HCT116 (cell line): ENCODE measurements at regions not wholly inside any gene's neighbourhood (a gene's known extent, or its start where the extent isn't known, plus 50 kb on each side); places are given as distances from the start of the nearest gene placed in this dataset.

Source experiments
- ATAC-seq: fragments of 200-7000 bp; cut with Tn5 transposase; 2 replicates; pipeline ENCODE4 v1.9.1; 2020; ENCODE audit warnings: mild to moderate bottlenecking, moderate library complexity
- BruUV-seq: library from RNA; stranded (reverse); fragments of 400-500 nt; replicated peaks from 2 replicates; lab custom pipeline; 2021; lab: Mats Ljungman, UMichigan
- CTCF ChIA-PET: fragments of 300-600 bp; sonication (Branson Sonifier 250); formaldehyde crosslinking; loops from one replicate; lab custom pipeline; 2021; ENCODE audit warnings: antibody characterized with exemption; lab: Charles Lee
- POLR2A ChIA-PET: fragments of 300-600, 350-600 bp; sonication (Branson Sonifier 250); formaldehyde crosslinking; loops from one replicate; lab custom pipeline; 2021; ENCODE audit warnings: antibody characterized with exemption; lab: Charles Lee
- RAD21 ChIA-PET, 2 experiments: fragments of 300-600 bp; sonication (Branson Sonifier 250); formaldehyde crosslinking; loops; one replicate each; lab custom pipeline; 2023; ENCODE audit warnings: low total read pairs in 2 of 2; ENCODE audit not compliant: uncharacterized antibody in 2 of 2, unreplicated experiment in 2 of 2, low non-redundant PET in 1 of 2; lab: Charles Lee
- DNase-seq: peaks from one replicate; pipeline ENCODE4 v3.0.0-alpha.2; 2010; ENCODE audit warnings: low read depth, low spot score
- H2AFZ ChIP-seq: fragments of 200-600 bp; shearing (Covaris generic), sonication (generic); 2 replicates; pipeline ENCODE4 v1.6.1; 2017; ENCODE audit warnings: low read depth, mixed run types, mixed read lengths, antibody characterized with exemption, low read length; ENCODE audit not compliant: poor library complexity, severe bottlenecking
- H3K27ac ChIP-seq: 2 replicates; pipeline ENCODE4 v1.5.1; 2012; ENCODE audit warnings: low read depth, low read length
- H3K27me3 ChIP-seq: fragments of 200-600 bp; sonication (generic); 2 replicates; pipeline ENCODE4 v1.6.1; 2016; ENCODE audit warnings: mixed run types, low read length, mixed read lengths; ENCODE audit not compliant: insufficient read depth
- H3K36me3 ChIP-seq, 2 experiments: fragments of 200-500 bp in 1 of 2; fragments of 200-600 bp in 1 of 2; sonication (Bioruptor generic) in 1 of 2; sonication (generic) in 1 of 2; 2 replicates each; pipeline versions ENCODE4 v1.5.1 to v1.6.1; 2014 to 2016; ENCODE audit warnings: low read length in 2 of 2, inconsistent platforms in 1 of 2, mixed read lengths in 1 of 2, mixed run types in 1 of 2; ENCODE audit not compliant: insufficient read depth in 2 of 2, control insufficient read depth in 1 of 2
- H3K4me1 ChIP-seq, 2 experiments: fragments of 200-600 bp in 1 of 2; sonication (generic) in 1 of 2; 2 replicates each; pipeline versions ENCODE4 v1.5.1 to v1.6.1; 2012 to 2017; ENCODE audit warnings: low read length in 2 of 2, inconsistent platforms in 1 of 2, mild to moderate bottlenecking in 1 of 2, mixed read lengths in 1 of 2, mixed run types in 1 of 2, moderate library complexity in 1 of 2; ENCODE audit not compliant: insufficient read depth in 2 of 2, control insufficient read depth in 1 of 2
- H3K4me2 ChIP-seq: fragments of 200-600 bp; sonication (generic); 2 replicates; pipeline ENCODE4 v1.6.1; 2017; ENCODE audit warnings: mixed run types, low read length, mixed read lengths
- H3K4me3 ChIP-seq, 2 experiments: fragments of 200-600 bp in 1 of 2; sonication (generic) in 1 of 2; replicated peaks in 1 of 2; 2 replicates each; pipeline ENCODE4 v1.5.1; 2011 to 2016; ENCODE audit warnings: low read length in 2 of 2, control low read depth in 1 of 2, low read depth in 1 of 2, mild to moderate bottlenecking in 1 of 2, mixed read lengths in 1 of 2, mixed run types in 1 of 2
- H3K79me2 ChIP-seq: fragments of 200-600 bp; sonication (generic); 2 replicates; pipeline ENCODE4 v1.6.1; 2017; ENCODE audit warnings: mild to moderate bottlenecking, mixed run types, low read length, moderate library complexity, mixed read lengths; ENCODE audit not compliant: insufficient read depth
- H3K9ac ChIP-seq: fragments of 200-600 bp; sonication (generic); 2 replicates; pipeline ENCODE4 v1.6.1; 2016; ENCODE audit warnings: low read length, mixed read lengths
- H3K9me2 ChIP-seq: fragments of 200-600 bp; sonication (generic), shearing (Covaris generic); 2 replicates; pipeline ENCODE4 v1.6.1; 2017; ENCODE audit warnings: mixed run types, mild to moderate bottlenecking, moderate library complexity; ENCODE audit not compliant: insufficient read depth
- H3K9me3 ChIP-seq, 2 experiments: fragments of 200-500 bp in 1 of 2; fragments of 200-600 bp in 1 of 2; sonication (Bioruptor generic) in 1 of 2; sonication (generic) in 1 of 2; 2 replicates each; pipeline ENCODE4 v1.6.1; 2014 to 2017; ENCODE audit warnings: low read length in 2 of 2, mixed read lengths in 2 of 2, inconsistent platforms in 1 of 2, low read depth in 1 of 2, mild to moderate bottlenecking in 1 of 2, mixed run types in 1 of 2, moderate library complexity in 1 of 2; ENCODE audit not compliant: control insufficient read depth in 1 of 2, insufficient read depth in 1 of 2
- H4K20me1 ChIP-seq: fragments of 200-600 bp; sonication (generic), shearing (Covaris generic); 2 replicates; pipeline ENCODE4 v1.6.1; 2017; ENCODE audit warnings: mixed run types, mild to moderate bottlenecking, moderate library complexity; ENCODE audit not compliant: insufficient read depth
- CEBPB ChIP-seq: IDR thresholded peaks from 2 replicates; pipeline ENCODE4 v1.6.1; 2012; ENCODE audit warnings: low read depth
- ELF1 ChIP-seq: IDR thresholded peaks from 2 replicates; pipeline ENCODE4 v1.6.1; 2012; ENCODE audit warnings: low read depth, borderline replicate concordance
- EZH2 ChIP-seq: fragments of 200-600 bp; sonication (generic); IDR thresholded peaks from 2 replicates; pipeline ENCODE4 v1.6.1; 2017; ENCODE audit warnings: antibody characterized with exemption, mixed run types
- EZH2phosphoT487 ChIP-seq: fragments of 200-600 bp; IDR thresholded peaks from 2 replicates; pipeline ENCODE4 v1.6.1; 2018; ENCODE audit warnings: antibody characterized with exemption, borderline replicate concordance
- FOSL1 ChIP-seq: IDR thresholded peaks from 2 replicates; pipeline ENCODE4 v1.6.1; 2012; ENCODE audit warnings: low read depth
- JUND ChIP-seq: IDR thresholded peaks from 2 replicates; pipeline ENCODE4 v1.6.1; 2012
- POLR2A ChIP-seq: IDR thresholded peaks from 2 replicates; pipeline ENCODE4 v1.7.0; 2011; ENCODE audit warnings: borderline replicate concordance; ENCODE audit not compliant: insufficient read depth, insufficient read length; ENCODE audit errors: extremely low read depth
- SRF ChIP-seq: IDR thresholded peaks from 2 replicates; pipeline ENCODE4 v1.6.1; 2012; ENCODE audit warnings: low read depth
- TCF7L2 ChIP-seq: IDR thresholded peaks from 2 replicates; pipeline ENCODE4 v1.7.0; 2011; ENCODE audit warnings: borderline replicate concordance, inconsistent platforms; ENCODE audit not compliant: insufficient read depth, insufficient read length; ENCODE audit errors: extremely low read depth
- ZFX ChIP-seq: fragments of 450-650 bp; IDR thresholded peaks from 2 replicates; pipeline ENCODE4 v1.6.1; 2017
- intact Hi-C: fragments of 100-400 bp; cut with micrococcal nuclease; formaldehyde crosslinking; loops from 2 replicates; pipeline ENCODE4 v1.10.0; 2022
- TF ChIP-seq, protein P1 (sequence below), 3 experiments: fragments of 200-600 bp in 1 of 3; sonication (generic) in 1 of 3; IDR thresholded peaks in 2 of 3; conservative IDR thresholded peaks in 1 of 3; 2 replicates each; pipeline ENCODE4 v1.5.1; 2012 to 2017; ENCODE audit warnings: low read depth in 2 of 3, low read length in 2 of 3, antibody characterized with exemption in 1 of 3, borderline replicate concordance in 1 of 3, control low read depth in 1 of 3, mild to moderate bottlenecking in 1 of 3, mixed read lengths in 1 of 3, mixed run types in 1 of 3, moderate library complexity in 1 of 3; ENCODE audit not compliant: insufficient read depth in 1 of 3
- TF ChIP-seq, protein P2 (sequence below): IDR thresholded peaks from 2 replicates; pipeline ENCODE4 v1.6.1; 2011; ENCODE audit warnings: mild to moderate bottlenecking, low read length, moderate library complexity; ENCODE audit not compliant: insufficient replicate concordance; ENCODE audit errors: extremely low read depth
- TF ChIP-seq, protein P3 (sequence below): IDR thresholded peaks from 2 replicates; pipeline ENCODE4 v1.6.1; 2012

DNA sequence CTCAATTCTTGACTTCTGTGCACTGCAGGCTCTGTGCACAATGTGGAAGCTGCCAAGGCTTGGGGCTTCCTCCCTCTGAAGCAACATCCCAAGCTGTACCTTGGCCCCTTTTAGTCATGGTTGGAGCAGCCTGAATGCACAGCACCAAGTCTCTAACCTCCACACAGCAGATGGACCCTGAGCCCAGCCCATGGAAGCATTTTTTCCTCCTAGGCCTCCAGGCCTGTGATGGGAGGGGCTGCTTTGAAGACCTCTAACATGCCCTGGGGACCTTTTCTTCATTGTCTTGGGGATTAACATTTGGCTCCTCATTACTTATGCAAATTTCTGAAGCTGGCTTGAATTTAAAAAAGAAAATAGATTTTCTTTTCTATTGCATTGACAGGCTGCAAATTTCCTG lies 385.8 kb downstream of the LRRC70 start:
- ATAC-seq (no peak), DNase-seq (no peak)
- H3K79me2 ChIP-seq = no peaks in the 10 kb centered on the region
- no TSS peak for BruUV-seq
- no peak overlapping the region for H3K9ac ChIP-seq
- no peaks in the 10 kb centered on the region for H4K20me1 ChIP-seq
- ChIA-PET POLR2A (no interaction called here), CTCF (no interaction called here), RAD21 (no interaction called here)
- H3K9me2 ChIP-seq = no peaks in the 10 kb centered on the region
- H3K4me1 ChIP-seq = no peaks in the 10 kb centered on the region
- peaks cover 3 to 10% of the 10 kb centered on the region in 2 experiments; a peak in 2 of 4 replicates for H3K9me3 ChIP-seq
- no peak overlapping the region for H2AFZ ChIP-seq
- TF ChIP-seq FOSL1 (no peak), EZH2 (no peak), EZH2phosphoT487 (no peak), TCF7L2 (no peak), JUND (no peak), SRF (no peak), ELF1 (no peak), ZFX (no peak), CEBPB (no peak), POLR2A (no peak)
- TF ChIP-seq, protein P1, sequence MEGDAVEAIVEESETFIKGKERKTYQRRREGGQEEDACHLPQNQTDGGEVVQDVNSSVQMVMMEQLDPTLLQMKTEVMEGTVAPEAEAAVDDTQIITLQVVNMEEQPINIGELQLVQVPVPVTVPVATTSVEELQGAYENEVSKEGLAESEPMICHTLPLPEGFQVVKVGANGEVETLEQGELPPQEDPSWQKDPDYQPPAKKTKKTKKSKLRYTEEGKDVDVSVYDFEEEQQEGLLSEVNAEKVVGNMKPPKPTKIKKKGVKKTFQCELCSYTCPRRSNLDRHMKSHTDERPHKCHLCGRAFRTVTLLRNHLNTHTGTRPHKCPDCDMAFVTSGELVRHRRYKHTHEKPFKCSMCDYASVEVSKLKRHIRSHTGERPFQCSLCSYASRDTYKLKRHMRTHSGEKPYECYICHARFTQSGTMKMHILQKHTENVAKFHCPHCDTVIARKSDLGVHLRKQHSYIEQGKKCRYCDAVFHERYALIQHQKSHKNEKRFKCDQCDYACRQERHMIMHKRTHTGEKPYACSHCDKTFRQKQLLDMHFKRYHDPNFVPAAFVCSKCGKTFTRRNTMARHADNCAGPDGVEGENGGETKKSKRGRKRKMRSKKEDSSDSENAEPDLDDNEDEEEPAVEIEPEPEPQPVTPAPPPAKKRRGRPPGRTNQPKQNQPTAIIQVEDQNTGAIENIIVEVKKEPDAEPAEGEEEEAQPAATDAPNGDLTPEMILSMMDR (IDR thresholded peaks at IDR 0.05 in 2 of 3, conservative IDR thresholded peaks at IDR 0.05 in 1 of 3; ENCODE audit: borderline replicate concordance in 1 of 3, insufficient read depth in 1 of 3, low read depth in 2 of 3, low read length in 2 of 3) = no peak
- TF ChIP-seq, protein P2, sequence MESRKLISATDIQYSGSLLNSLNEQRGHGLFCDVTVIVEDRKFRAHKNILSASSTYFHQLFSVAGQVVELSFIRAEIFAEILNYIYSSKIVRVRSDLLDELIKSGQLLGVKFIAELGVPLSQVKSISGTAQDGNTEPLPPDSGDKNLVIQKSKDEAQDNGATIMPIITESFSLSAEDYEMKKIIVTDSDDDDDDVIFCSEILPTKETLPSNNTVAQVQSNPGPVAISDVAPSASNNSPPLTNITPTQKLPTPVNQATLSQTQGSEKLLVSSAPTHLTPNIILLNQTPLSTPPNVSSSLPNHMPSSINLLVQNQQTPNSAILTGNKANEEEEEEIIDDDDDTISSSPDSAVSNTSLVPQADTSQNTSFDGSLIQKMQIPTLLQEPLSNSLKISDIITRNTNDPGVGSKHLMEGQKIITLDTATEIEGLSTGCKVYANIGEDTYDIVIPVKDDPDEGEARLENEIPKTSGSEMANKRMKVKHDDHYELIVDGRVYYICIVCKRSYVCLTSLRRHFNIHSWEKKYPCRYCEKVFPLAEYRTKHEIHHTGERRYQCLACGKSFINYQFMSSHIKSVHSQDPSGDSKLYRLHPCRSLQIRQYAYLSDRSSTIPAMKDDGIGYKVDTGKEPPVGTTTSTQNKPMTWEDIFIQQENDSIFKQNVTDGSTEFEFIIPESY = no peak
- TF ChIP-seq, protein P3, sequence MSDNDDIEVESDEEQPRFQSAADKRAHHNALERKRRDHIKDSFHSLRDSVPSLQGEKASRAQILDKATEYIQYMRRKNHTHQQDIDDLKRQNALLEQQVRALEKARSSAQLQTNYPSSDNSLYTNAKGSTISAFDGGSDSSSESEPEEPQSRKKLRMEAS = no peak
- intact Hi-C loops = no loop called here
- no peaks in the 10 kb centered on the region for H3K27me3 ChIP-seq
- H3K27ac ChIP-seq = no peak overlapping the region
- no peaks in the 10 kb centered on the region for H3K36me3 ChIP-seq
- H3K4me3 ChIP-seq = no peak overlapping the region
- no peak overlapping the region for H3K4me2 ChIP-seq
